Activated T-helper 1 cell treated with anti-CD3 and anti-CD28 coated beads, Interleukin-12 subunit alpha, Interleukin-12 subunit beta, Interleukin-2, Interleukin-4 antibody, amounts not matched to agents 30 ng/mL and 10 ng/mL and 1 ng/mL, durations not matched to agents 14 hours and 24 hours and 36 hours (primary cell): ENCODE measurements at regions not wholly inside any gene's neighbourhood (a gene's known extent, or its start where the extent isn't known, plus 50 kb on each side); places are given as distances from the start of the nearest gene placed in this dataset.

Source experiments
- DNase-seq: peaks from one replicate; pipeline ENCODE4 v3.0.0; 2021; ENCODE audit warnings: low spot score
- H3K27ac Mint-ChIP-seq: one replicate; pipeline ENCODE4 v1.8.0; 2021; ENCODE audit warnings: mild to moderate bottlenecking, mixed read lengths
- H3K27me3 Mint-ChIP-seq: one replicate; pipeline ENCODE4 v1.8.0; 2022; ENCODE audit warnings: mild to moderate bottlenecking, moderate library complexity, mixed read lengths; ENCODE audit not compliant: insufficient read depth
- H3K36me3 Mint-ChIP-seq: one replicate; pipeline ENCODE4 v1.8.0; 2021; ENCODE audit warnings: low read depth, mixed read lengths
- H3K4me1 Mint-ChIP-seq: one replicate; pipeline ENCODE4 v1.8.0; 2021; ENCODE audit warnings: low read depth, mixed read lengths
- H3K4me3 Mint-ChIP-seq: one replicate; pipeline ENCODE4 v1.8.0; 2021; ENCODE audit warnings: mild to moderate bottlenecking, moderate library complexity, mixed read lengths
- H3K9me3 Mint-ChIP-seq: one replicate; pipeline ENCODE4 v1.8.0; 2021; ENCODE audit warnings: mixed read lengths
- intact Hi-C: fragments of 100-400 bp; cut with micrococcal nuclease; formaldehyde crosslinking; loops from one replicate; pipeline ENCODE4 v1.15.1; 2024

- Mint-ChIP-seq H3K27me3 (peaks cover 6% of the 10 kb centered on the region), H3K4me3 (no peak overlapping the region), H3K4me1 (no peaks in the 10 kb centered on the region), H3K36me3 (no peaks in the 10 kb centered on the region), H3K27ac (no peak overlapping the region), H3K9me3 (no peaks in the 10 kb centered on the region)
- intact Hi-C loops, result no loop called here
- no peak for DNase-seq
Observed at GRCh38 chr2:126839796-126840195, 58.9 kb upstream of the TEX51 start.

- intact Hi-C loops, result no loop called here
- H3K4me3 Mint-ChIP-seq, result no peak overlapping the region
- H3K27me3 Mint-ChIP-seq, result peaks cover 19% of the 10 kb centered on the region
- DNase-seq, result no peak
- H3K9me3 Mint-ChIP-seq, result no peaks in the 10 kb centered on the region
- no peaks in the 10 kb centered on the region for H3K36me3 Mint-ChIP-seq
- H3K4me1 Mint-ChIP-seq, result no peaks in the 10 kb centered on the region
- no peak overlapping the region for H3K27ac Mint-ChIP-seq
Observed at GRCh38 chr2:126843081-126843480, 55.6 kb upstream of the TEX51 start.

- Mint-ChIP-seq H3K27ac (no peak overlapping the region), H3K27me3 (peaks cover 21% of the 10 kb centered on the region), H3K36me3 (no peaks in the 10 kb centered on the region), H3K9me3 (no peaks in the 10 kb centered on the region), H3K4me3 (no peak overlapping the region), H3K4me1 (no peaks in the 10 kb centered on the region)
- DNase-seq, result no peak
- intact Hi-C loops, result no loop called here
Observed at GRCh38 chr2:126846241-126846640, 52.4 kb upstream of the TEX51 start.
